ENCODE measurements at regions not wholly inside any gene's neighbourhood (a gene's known extent, or its start where the extent isn't known, plus 50 kb on each side); places are given as distances from the start of the nearest gene placed in this dataset.
"Not testable (repeated sequence)": the region's sequence is repeated elsewhere in the genome, so short reads cannot be mapped to it uniquely, and the experiment has no call there.

- H3K4me3 ChIP-seq (ENCODE audit: low read length) = no peak overlapping the region
- no peaks in the 10 kb centered on the region for H3K4me1 ChIP-seq (ENCODE audit: control insufficient read depth, insufficient read depth, low read length)
- H3K36me3 ChIP-seq (ENCODE audit: control insufficient read depth, insufficient read depth, low read length, severe bottlenecking) = no peaks in the 10 kb centered on the region
- H3K27me3 ChIP-seq (replicated peaks; ENCODE audit: control insufficient read depth, insufficient read depth, low read length) = no peaks in the 10 kb centered on the region
- no peak overlapping the region for H3K9ac ChIP-seq (ENCODE audit: low read length)
- no peaks in the 10 kb centered on the region for H3K9me3 ChIP-seq (ENCODE audit: control insufficient read depth, low read length)
- DNase-seq (ENCODE audit: low read depth) = no peak
These were observed 317.7 kb upstream of the LRFN5 start for GRCh38 chr14:41289025-41289424.

- DNase-seq (ENCODE audit: low read depth) = peak; percentile 25
- Histone ChIP-seq H3K27me3 (replicated peaks; ENCODE audit: control insufficient read depth, insufficient read depth, low read length) (no peaks in the 10 kb centered on the region), H3K9ac (ENCODE audit: low read length) (no peak overlapping the region), H3K4me3 (ENCODE audit: low read length) (no peak overlapping the region), H3K36me3 (ENCODE audit: control insufficient read depth, insufficient read depth, low read length, severe bottlenecking) (no peaks in the 10 kb centered on the region), H3K4me1 (ENCODE audit: control insufficient read depth, insufficient read depth, low read length) (no peaks in the 10 kb centered on the region), H3K9me3 (ENCODE audit: control insufficient read depth, low read length) (no peaks in the 10 kb centered on the region)
These were observed 321.4 kb upstream of the LRFN5 start for GRCh38 chr14:41285186-41285748.

GRCh38 chr14:41280745-41281144 is 325.9 kb upstream of the LRFN5 start:
- Histone ChIP-seq H3K4me3 (ENCODE audit: low read length) (no peak overlapping the region), H3K9me3 (ENCODE audit: control insufficient read depth, low read length) (no peaks in the 10 kb centered on the region), H3K9ac (ENCODE audit: low read length) (no peak overlapping the region), H3K36me3 (ENCODE audit: control insufficient read depth, insufficient read depth, low read length, severe bottlenecking) (no peaks in the 10 kb centered on the region), H3K27me3 (replicated peaks; ENCODE audit: control insufficient read depth, insufficient read depth, low read length) (no peaks in the 10 kb centered on the region), H3K4me1 (ENCODE audit: control insufficient read depth, insufficient read depth, low read length) (no peaks in the 10 kb centered on the region)
- no peak for DNase-seq (ENCODE audit: low read depth)

- Histone ChIP-seq H3K9me3 (ENCODE audit: control insufficient read depth, low read length) (no peaks in the 10 kb centered on the region), H3K9ac (ENCODE audit: low read length) (no peak overlapping the region), H3K27me3 (replicated peaks; ENCODE audit: control insufficient read depth, insufficient read depth, low read length) (no peaks in the 10 kb centered on the region), H3K4me1 (ENCODE audit: control insufficient read depth, insufficient read depth, low read length) (no peaks in the 10 kb centered on the region), H3K36me3 (ENCODE audit: control insufficient read depth, insufficient read depth, low read length, severe bottlenecking) (no peaks in the 10 kb centered on the region), H3K4me3 (ENCODE audit: low read length) (no peak overlapping the region)
- no peak for DNase-seq (ENCODE audit: low read depth)
These were observed 329.2 kb upstream of the LRFN5 start for GRCh38 chr14:41277450-41277849.

- H3K9me3 ChIP-seq (ENCODE audit: control insufficient read depth, low read length) = no peaks in the 10 kb centered on the region
- no peaks in the 10 kb centered on the region for H3K27me3 ChIP-seq (replicated peaks; ENCODE audit: control insufficient read depth, insufficient read depth, low read length)
- H3K4me3 ChIP-seq (ENCODE audit: low read length) = no peak overlapping the region
- no peak overlapping the region for H3K9ac ChIP-seq (ENCODE audit: low read length)
- DNase-seq (ENCODE audit: low read depth) = no peak
- H3K36me3 ChIP-seq (ENCODE audit: control insufficient read depth, insufficient read depth, low read length, severe bottlenecking) = no peaks in the 10 kb centered on the region
- no peaks in the 10 kb centered on the region for H3K4me1 ChIP-seq (ENCODE audit: control insufficient read depth, insufficient read depth, low read length)
These were observed 349.2 kb upstream of the LRFN5 start for GRCh38 chr14:41257476-41257875.

- Histone ChIP-seq H3K36me3 (ENCODE audit: control insufficient read depth, insufficient read depth, low read length, severe bottlenecking) (no peaks in the 10 kb centered on the region), H3K9ac (ENCODE audit: low read length) (no peak overlapping the region), H3K4me3 (ENCODE audit: low read length) (no peak overlapping the region), H3K27me3 (replicated peaks; ENCODE audit: control insufficient read depth, insufficient read depth, low read length) (no peaks in the 10 kb centered on the region), H3K4me1 (ENCODE audit: control insufficient read depth, insufficient read depth, low read length) (no peaks in the 10 kb centered on the region), H3K9me3 (ENCODE audit: control insufficient read depth, low read length) (peaks cover 6% of the 10 kb centered on the region)
- DNase-seq (ENCODE audit: low read depth) = no peak
These were observed 371.2 kb upstream of the LRFN5 start for GRCh38 chr14:41235466-41235865.

- Histone ChIP-seq H3K36me3 (ENCODE audit: control insufficient read depth, insufficient read depth, low read length, severe bottlenecking) (no peaks in the 10 kb centered on the region), H3K9ac (ENCODE audit: low read length) (no peak overlapping the region), H3K4me3 (ENCODE audit: low read length) (no peak overlapping the region), H3K4me1 (ENCODE audit: control insufficient read depth, insufficient read depth, low read length) (no peaks in the 10 kb centered on the region), H3K9me3 (ENCODE audit: control insufficient read depth, low read length) (no peaks in the 10 kb centered on the region), H3K27me3 (replicated peaks; ENCODE audit: control insufficient read depth, insufficient read depth, low read length) (no peaks in the 10 kb centered on the region)
- no peak for DNase-seq (ENCODE audit: low read depth)
These were observed 376.0 kb upstream of the LRFN5 start for GRCh38 chr14:41230683-41231082.

- Histone ChIP-seq H3K27me3 (replicated peaks; ENCODE audit: control insufficient read depth, insufficient read depth, low read length) (no peaks in the 10 kb centered on the region), H3K36me3 (ENCODE audit: control insufficient read depth, insufficient read depth, low read length, severe bottlenecking) (no peaks in the 10 kb centered on the region), H3K9me3 (ENCODE audit: control insufficient read depth, low read length) (no peaks in the 10 kb centered on the region), H3K9ac (ENCODE audit: low read length) (no peak overlapping the region), H3K4me1 (ENCODE audit: control insufficient read depth, insufficient read depth, low read length) (no peaks in the 10 kb centered on the region), H3K4me3 (ENCODE audit: low read length) (no peak overlapping the region)
- no peak for DNase-seq (ENCODE audit: low read depth)
These were observed 376.9 kb upstream of the LRFN5 start for GRCh38 chr14:41229824-41230223.

- Histone ChIP-seq H3K9ac (ENCODE audit: low read length) (no peak overlapping the region), H3K36me3 (ENCODE audit: control insufficient read depth, insufficient read depth, low read length, severe bottlenecking) (no peaks in the 10 kb centered on the region), H3K4me1 (ENCODE audit: control insufficient read depth, insufficient read depth, low read length) (no peaks in the 10 kb centered on the region), H3K9me3 (ENCODE audit: control insufficient read depth, low read length) (no peaks in the 10 kb centered on the region), H3K4me3 (ENCODE audit: low read length) (no peak overlapping the region), H3K27me3 (replicated peaks; ENCODE audit: control insufficient read depth, insufficient read depth, low read length) (no peaks in the 10 kb centered on the region)
- no peak for DNase-seq (ENCODE audit: low read depth)
These were observed 381.2 kb upstream of the LRFN5 start for GRCh38 chr14:41225433-41225832.

GRCh38 chr14:41222581-41222980 is 384.1 kb upstream of the LRFN5 start:
- DNase-seq (ENCODE audit: low read depth) = no peak
- Histone ChIP-seq H3K27me3 (replicated peaks; ENCODE audit: control insufficient read depth, insufficient read depth, low read length) (no peaks in the 10 kb centered on the region), H3K36me3 (ENCODE audit: control insufficient read depth, insufficient read depth, low read length, severe bottlenecking) (no peaks in the 10 kb centered on the region), H3K4me3 (ENCODE audit: low read length) (no peak overlapping the region), H3K9me3 (ENCODE audit: control insufficient read depth, low read length) (no peaks in the 10 kb centered on the region), H3K4me1 (ENCODE audit: control insufficient read depth, insufficient read depth, low read length) (no peaks in the 10 kb centered on the region), H3K9ac (ENCODE audit: low read length) (no peak overlapping the region)

- H3K9me3 ChIP-seq (ENCODE audit: control insufficient read depth, low read length); H3K9ac ChIP-seq (ENCODE audit: low read length); H3K4me3 ChIP-seq (ENCODE audit: low read length); H3K27me3 ChIP-seq (replicated peaks; ENCODE audit: control insufficient read depth, insufficient read depth, low read length); H3K36me3 ChIP-seq (ENCODE audit: control insufficient read depth, insufficient read depth, low read length, severe bottlenecking); H3K4me1 ChIP-seq (ENCODE audit: control insufficient read depth, insufficient read depth, low read length); DNase-seq (ENCODE audit: low read depth): not testable (repeated sequence)
These were observed 391.7 kb upstream of the LRFN5 start for GRCh38 chr14:41214978-41215377.

- no peak overlapping the region for H3K9ac ChIP-seq (ENCODE audit: low read length)
- no peak for DNase-seq (ENCODE audit: low read depth)
- H3K9me3 ChIP-seq (ENCODE audit: control insufficient read depth, low read length) = peaks cover 3% of the 10 kb centered on the region
- no peaks in the 10 kb centered on the region for H3K27me3 ChIP-seq (replicated peaks; ENCODE audit: control insufficient read depth, insufficient read depth, low read length)
- H3K4me3 ChIP-seq (ENCODE audit: low read length) = no peak overlapping the region
- no peaks in the 10 kb centered on the region for H3K36me3 ChIP-seq (ENCODE audit: control insufficient read depth, insufficient read depth, low read length, severe bottlenecking)
- no peaks in the 10 kb centered on the region for H3K4me1 ChIP-seq (ENCODE audit: control insufficient read depth, insufficient read depth, low read length)
These were observed 405.0 kb upstream of the LRFN5 start for GRCh38 chr14:41201696-41202095.

Measured in adipocyte (in vitro differentiated cells).